ENCODE measurements at regions not wholly inside any gene's neighbourhood (a gene's known extent, or its start where the extent isn't known, plus 50 kb on each side); places are given as distances from the start of the nearest gene placed in this dataset.

- Histone ChIP-seq H3K27ac (no peak overlapping the region), H3K4me3 (no peak overlapping the region), H3K27me3 (ENCODE audit: low read depth) (no peaks in the 10 kb centered on the region), H3K9me3 (no peaks in the 10 kb centered on the region), H3K36me3 (no peaks in the 10 kb centered on the region), H3K4me1 (no peaks in the 10 kb centered on the region)
- DNase-seq = no peak
- intact Hi-C loops (cut with DNase I) = no loop called here
- TF ChIP-seq, protein P1, sequence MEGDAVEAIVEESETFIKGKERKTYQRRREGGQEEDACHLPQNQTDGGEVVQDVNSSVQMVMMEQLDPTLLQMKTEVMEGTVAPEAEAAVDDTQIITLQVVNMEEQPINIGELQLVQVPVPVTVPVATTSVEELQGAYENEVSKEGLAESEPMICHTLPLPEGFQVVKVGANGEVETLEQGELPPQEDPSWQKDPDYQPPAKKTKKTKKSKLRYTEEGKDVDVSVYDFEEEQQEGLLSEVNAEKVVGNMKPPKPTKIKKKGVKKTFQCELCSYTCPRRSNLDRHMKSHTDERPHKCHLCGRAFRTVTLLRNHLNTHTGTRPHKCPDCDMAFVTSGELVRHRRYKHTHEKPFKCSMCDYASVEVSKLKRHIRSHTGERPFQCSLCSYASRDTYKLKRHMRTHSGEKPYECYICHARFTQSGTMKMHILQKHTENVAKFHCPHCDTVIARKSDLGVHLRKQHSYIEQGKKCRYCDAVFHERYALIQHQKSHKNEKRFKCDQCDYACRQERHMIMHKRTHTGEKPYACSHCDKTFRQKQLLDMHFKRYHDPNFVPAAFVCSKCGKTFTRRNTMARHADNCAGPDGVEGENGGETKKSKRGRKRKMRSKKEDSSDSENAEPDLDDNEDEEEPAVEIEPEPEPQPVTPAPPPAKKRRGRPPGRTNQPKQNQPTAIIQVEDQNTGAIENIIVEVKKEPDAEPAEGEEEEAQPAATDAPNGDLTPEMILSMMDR (IDR thresholded peaks at IDR 0.05) = no peak
- no peak for ATAC-seq
Measured at GRCh38 chr14:38505221-38505972, 249.5 kb upstream of the CLEC14A start.

- H3K36me3 ChIP-seq = no peaks in the 10 kb centered on the region
- no peaks in the 10 kb centered on the region for H3K9me3 ChIP-seq
- no peak for DNase-seq
- intact Hi-C loops (cut with DNase I) = no loop called here
- no peaks in the 10 kb centered on the region for H3K27me3 ChIP-seq (ENCODE audit: low read depth)
- ATAC-seq = no peak
- H3K27ac ChIP-seq = no peak overlapping the region
- TF ChIP-seq, protein P1 (IDR thresholded peaks at IDR 0.05) = no peak
- no peaks in the 10 kb centered on the region for H3K4me1 ChIP-seq
- H3K4me3 ChIP-seq = no peak overlapping the region
Measured at GRCh38 chr14:38504175-38504574, 248.3 kb upstream of the CLEC14A start.

- Histone ChIP-seq H3K36me3 (no peaks in the 10 kb centered on the region), H3K27ac (no peak overlapping the region), H3K9me3 (no peaks in the 10 kb centered on the region), H3K4me3 (no peak overlapping the region), H3K4me1 (no peaks in the 10 kb centered on the region), H3K27me3 (ENCODE audit: low read depth) (no peaks in the 10 kb centered on the region)
- intact Hi-C loops (cut with DNase I) = no loop called here
- no peak for DNase-seq
- ATAC-seq = no peak
- TF ChIP-seq, protein P1 (IDR thresholded peaks at IDR 0.05) = no peak
Measured at GRCh38 chr14:38502239-38502638, 246.3 kb upstream of the CLEC14A start.

GRCh38 chr14:38500125-38500524, 244.2 kb upstream of the CLEC14A start:
- no peak for DNase-seq
- no peaks in the 10 kb centered on the region for H3K4me1 ChIP-seq
- intact Hi-C loops (cut with DNase I) = no loop called here
- no peak overlapping the region for H3K4me3 ChIP-seq
- no peaks in the 10 kb centered on the region for H3K27me3 ChIP-seq (ENCODE audit: low read depth)
- no peaks in the 10 kb centered on the region for H3K9me3 ChIP-seq
- TF ChIP-seq, protein P1 (IDR thresholded peaks at IDR 0.05) = no peak
- no peak for ATAC-seq
- no peaks in the 10 kb centered on the region for H3K36me3 ChIP-seq
- no peak overlapping the region for H3K27ac ChIP-seq

- intact Hi-C loops (cut with DNase I) = no loop called here
Measured at GRCh38 chr14:38496092-38496491, 240.2 kb upstream of the CLEC14A start.

More at GRCh38 chr14:38496092-38496491, 240.2 kb upstream of the CLEC14A start:
- Histone ChIP-seq H3K4me3 (no peak overlapping the region), H3K36me3 (no peaks in the 10 kb centered on the region), H3K4me1 (no peaks in the 10 kb centered on the region), H3K27me3 (ENCODE audit: low read depth) (no peaks in the 10 kb centered on the region), H3K27ac (no peak overlapping the region), H3K9me3 (peaks cover 4% of the 10 kb centered on the region)
- ATAC-seq (no peak), DNase-seq (no peak)
- TF ChIP-seq, protein P1 (IDR thresholded peaks at IDR 0.05) = no peak
